Immature natural killer cell (primary cell): ENCODE measurements at regions not wholly inside any gene's neighbourhood (a gene's known extent, or its start where the extent isn't known, plus 50 kb on each side); places are given as distances from the start of the nearest gene placed in this dataset.
A peak's percentile ranks its signal among the peaks of the same experiment; 100 is the strongest.

Source experiments
- DNase-seq, 3 donors: peaks; one replicate each; pipeline ENCODE4 v3.0.0; 2022; ENCODE audit warnings: mixed read lengths in 1 of 3
- H3K27ac Mint-ChIP-seq, 6 donors: one replicate each; pipeline ENCODE4 v1.8.0; 2020; ENCODE audit warnings: mixed read lengths in 6 of 6, mild to moderate bottlenecking in 5 of 6, inconsistent platforms in 4 of 6, moderate library complexity in 3 of 6
- H3K27me3 Mint-ChIP-seq, 3 donors: one replicate each; pipeline ENCODE4 v1.8.0; 2020 to 2021; ENCODE audit warnings: low read depth in 3 of 3, mild to moderate bottlenecking in 3 of 3, mixed read lengths in 3 of 3, moderate library complexity in 3 of 3, inconsistent platforms in 1 of 3
- H3K36me3 Mint-ChIP-seq, 3 donors: one replicate each; pipeline ENCODE4 v1.8.0; 2020; ENCODE audit warnings: mixed read lengths in 3 of 3, inconsistent platforms in 2 of 3, mild to moderate bottlenecking in 2 of 3
- H3K4me1 Mint-ChIP-seq, 2 donors: one replicate each; pipeline ENCODE4 v1.8.0; 2020; ENCODE audit warnings: inconsistent platforms in 2 of 2, mild to moderate bottlenecking in 2 of 2, mixed read lengths in 2 of 2, moderate library complexity in 1 of 2
- H3K4me3 Mint-ChIP-seq, 5 donors: one replicate each; pipeline ENCODE4 v1.8.0; 2020; ENCODE audit warnings: mild to moderate bottlenecking in 5 of 5, mixed read lengths in 5 of 5, inconsistent platforms in 3 of 5, moderate library complexity in 3 of 5
- H3K9me3 Mint-ChIP-seq, 6 donors: one replicate each; pipeline ENCODE4 v1.8.0; 2020; ENCODE audit warnings: mild to moderate bottlenecking in 6 of 6, mixed read lengths in 6 of 6, inconsistent platforms in 4 of 6, moderate library complexity in 3 of 6

DNA sequence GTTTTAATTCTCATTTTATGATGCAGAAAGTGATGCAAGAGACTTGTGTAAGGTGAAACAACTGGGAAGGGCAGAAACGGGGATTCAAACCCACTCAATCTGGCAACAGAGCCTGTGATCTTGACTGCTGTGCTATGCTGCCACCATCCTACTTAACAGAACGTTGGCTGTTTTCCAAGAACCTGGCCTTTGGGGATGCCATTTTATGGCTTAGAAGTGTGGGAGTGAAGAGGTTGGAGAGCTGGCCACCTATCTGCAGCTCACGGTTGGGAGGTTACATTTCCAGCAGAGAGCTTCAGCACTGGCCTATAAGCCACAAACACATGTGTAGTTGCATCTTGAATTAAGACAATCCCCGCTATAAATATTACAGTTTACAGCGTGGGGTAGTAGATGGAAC, 235.3 kb downstream of the PRDM2 start:
- Mint-ChIP-seq H3K4me3 (no peak overlapping the region), H3K36me3 (no peaks in the 10 kb centered on the region), H3K27ac (no peak overlapping the region)

DNA sequence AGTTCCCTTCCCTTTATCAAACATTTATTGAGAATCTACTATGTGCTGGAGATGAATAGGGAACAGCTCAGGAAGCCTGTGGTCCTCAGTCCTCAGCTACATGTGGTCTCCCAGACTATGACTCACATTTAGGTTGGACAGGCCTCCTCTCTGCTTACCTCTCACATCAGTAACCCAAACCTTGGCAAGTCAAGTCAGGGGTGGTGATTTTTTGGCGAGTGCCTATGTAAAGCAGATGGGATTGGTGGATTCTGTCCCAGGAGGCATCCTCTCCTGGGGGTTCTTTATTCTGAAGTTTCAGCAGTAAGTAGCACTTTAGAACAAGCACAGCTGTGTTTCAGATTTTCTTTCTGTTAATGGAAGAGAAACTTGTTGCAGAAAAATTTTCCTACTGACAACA, 241.3 kb downstream of the PRDM2 start:
- no peak for DNase-seq
- H3K36me3 Mint-ChIP-seq, result peaks cover 0 to 4% (median 0%) of the 10 kb centered on the region in 3 donors
- peaks cover 2 to 7% (median 5%) of the 10 kb centered on the region in 3 donors for H3K27me3 Mint-ChIP-seq
- H3K4me1 Mint-ChIP-seq, result no peaks in the 10 kb centered on the region
- H3K27ac Mint-ChIP-seq, result no peak overlapping the region
- no peak overlapping the region for H3K4me3 Mint-ChIP-seq
- peaks cover 0 to 8% (median 5%) of the 10 kb centered on the region in 6 donors for H3K9me3 Mint-ChIP-seq

More for the DNA sequence above, 235.3 kb downstream of the PRDM2 start:
- DNase-seq, result no peak
- Mint-ChIP-seq H3K4me1 (no peaks in the 10 kb centered on the region), H3K27me3 (peaks cover 0 to 4% (median 3%) of the 10 kb centered on the region in 3 donors), H3K9me3 (no peaks in the 10 kb centered on the region)

DNA sequence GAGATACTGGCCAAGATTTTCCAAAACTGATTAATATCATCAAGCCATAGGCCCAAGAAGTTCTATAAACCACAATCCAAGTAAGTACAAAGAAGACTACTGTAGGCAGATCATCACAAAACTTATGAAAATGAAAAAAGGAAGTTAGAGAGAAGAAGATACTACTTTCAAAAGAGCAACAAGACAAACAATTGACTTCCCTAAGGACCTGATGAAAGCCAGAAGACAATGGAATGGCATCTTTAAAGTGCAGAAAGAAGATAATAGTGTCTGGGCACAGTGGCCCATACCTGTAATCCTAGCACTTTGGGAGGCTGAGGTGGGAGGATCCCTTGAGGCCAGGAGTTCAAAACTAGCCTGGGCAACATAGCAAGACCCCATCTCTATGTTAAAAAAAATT, 243.1 kb downstream of the PRDM2 start:
- no peak overlapping the region for H3K27ac Mint-ChIP-seq
- H3K9me3 Mint-ChIP-seq, result peaks cover 0 to 8% (median 5%) of the 10 kb centered on the region in 6 donors
- H3K36me3 Mint-ChIP-seq, result peaks cover 0 to 4% (median 0%) of the 10 kb centered on the region in 3 donors

DNA sequence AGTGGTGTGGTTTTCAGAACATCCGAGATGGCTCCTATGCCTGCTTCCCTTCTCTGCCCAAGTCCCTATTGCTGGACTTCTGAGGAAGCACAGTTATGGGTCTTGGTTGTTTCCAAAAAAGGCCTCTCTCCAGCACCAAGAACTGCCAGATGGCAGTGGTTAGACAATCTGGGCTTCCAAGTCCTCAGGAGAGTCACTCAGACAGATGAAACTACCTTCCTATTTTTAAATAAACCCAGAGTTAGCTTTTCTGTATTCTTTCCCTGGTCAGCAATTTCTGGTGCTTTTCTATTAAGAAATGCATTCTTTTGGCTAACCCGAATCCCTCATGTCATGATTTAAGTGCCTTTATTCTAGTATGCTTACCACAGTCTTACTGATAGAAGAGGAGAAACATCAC, 245.9 kb downstream of the PRDM2 start:
- peaks cover 0 to 8% (median 5%) of the 10 kb centered on the region in 6 donors for H3K9me3 Mint-ChIP-seq
- H3K27me3 Mint-ChIP-seq, result peaks cover 4 to 9% (median 4%) of the 10 kb centered on the region in 3 donors
- no peak overlapping the region for H3K27ac Mint-ChIP-seq
- H3K4me3 Mint-ChIP-seq, result no peak overlapping the region
- DNase-seq, result no peak
- no peaks in the 10 kb centered on the region for H3K4me1 Mint-ChIP-seq
- peaks cover 0 to 4% (median 0%) of the 10 kb centered on the region in 3 donors for H3K36me3 Mint-ChIP-seq

More for the DNA sequence above, 243.1 kb downstream of the PRDM2 start:
- H3K4me1 Mint-ChIP-seq, result no peaks in the 10 kb centered on the region
- H3K4me3 Mint-ChIP-seq, result no peak overlapping the region
- no peak for DNase-seq
- H3K27me3 Mint-ChIP-seq, result peaks cover 2 to 9% (median 5%) of the 10 kb centered on the region in 3 donors

DNA sequence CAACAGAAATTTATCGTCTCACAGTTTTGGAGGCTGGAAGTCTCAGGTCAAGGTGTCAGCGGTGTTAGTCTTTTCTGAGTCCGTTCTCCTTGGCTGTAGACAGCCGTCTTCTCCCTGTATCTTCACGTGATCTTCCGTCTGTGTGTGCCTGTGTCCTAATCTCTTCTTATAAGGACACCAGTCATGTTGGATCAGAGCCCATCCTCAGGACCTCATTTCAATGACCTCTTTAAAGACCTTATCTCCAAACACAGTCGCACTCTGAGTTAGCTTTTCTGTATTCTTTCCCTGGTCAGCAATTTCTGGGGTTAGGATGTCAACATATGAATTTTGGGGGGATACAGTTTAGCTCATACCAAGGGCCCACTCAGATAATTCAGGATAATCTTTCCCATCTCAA, 247.7 kb downstream of the PRDM2 start:
- H3K4me3 Mint-ChIP-seq, result no peak overlapping the region
- peaks cover 0 to 5% (median 2%) of the 10 kb centered on the region in 6 donors for H3K9me3 Mint-ChIP-seq
- peaks cover 0 to 2% (median 0%) of the 10 kb centered on the region in 3 donors for H3K36me3 Mint-ChIP-seq
- no peak for DNase-seq
- H3K27me3 Mint-ChIP-seq, result peaks cover 2 to 5% (median 4%) of the 10 kb centered on the region in 3 donors
- no peak overlapping the region for H3K27ac Mint-ChIP-seq
- no peaks in the 10 kb centered on the region for H3K4me1 Mint-ChIP-seq

DNA sequence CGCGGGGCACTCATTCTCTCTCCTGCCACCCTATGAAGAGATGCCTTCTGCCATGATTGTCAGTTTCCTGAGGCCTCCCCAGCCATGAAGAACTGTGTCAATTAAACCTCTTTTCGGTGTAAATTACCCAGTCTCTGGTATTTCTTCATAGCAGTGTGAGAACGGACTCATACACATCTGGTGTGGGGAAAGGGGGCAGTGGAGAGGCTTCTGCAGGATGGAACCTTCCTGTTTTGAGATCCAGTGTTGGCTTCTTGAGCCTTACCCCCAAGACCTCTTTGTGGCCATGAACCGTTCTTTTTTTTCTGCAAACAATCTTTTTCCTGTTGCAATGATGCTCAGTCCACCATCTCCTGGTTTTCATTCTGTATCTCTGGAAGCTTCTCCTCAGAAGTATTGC, 248.4 kb downstream of the PRDM2 start:
- no peak overlapping the region for H3K4me3 Mint-ChIP-seq
- no peaks in the 10 kb centered on the region for H3K9me3 Mint-ChIP-seq
- no peaks in the 10 kb centered on the region for H3K36me3 Mint-ChIP-seq
- H3K27ac Mint-ChIP-seq, result no peak overlapping the region
- no peaks in the 10 kb centered on the region for H3K4me1 Mint-ChIP-seq
- H3K27me3 Mint-ChIP-seq, result peaks cover 4 to 5% (median 4%) of the 10 kb centered on the region in 3 donors
- no peak for DNase-seq

DNA sequence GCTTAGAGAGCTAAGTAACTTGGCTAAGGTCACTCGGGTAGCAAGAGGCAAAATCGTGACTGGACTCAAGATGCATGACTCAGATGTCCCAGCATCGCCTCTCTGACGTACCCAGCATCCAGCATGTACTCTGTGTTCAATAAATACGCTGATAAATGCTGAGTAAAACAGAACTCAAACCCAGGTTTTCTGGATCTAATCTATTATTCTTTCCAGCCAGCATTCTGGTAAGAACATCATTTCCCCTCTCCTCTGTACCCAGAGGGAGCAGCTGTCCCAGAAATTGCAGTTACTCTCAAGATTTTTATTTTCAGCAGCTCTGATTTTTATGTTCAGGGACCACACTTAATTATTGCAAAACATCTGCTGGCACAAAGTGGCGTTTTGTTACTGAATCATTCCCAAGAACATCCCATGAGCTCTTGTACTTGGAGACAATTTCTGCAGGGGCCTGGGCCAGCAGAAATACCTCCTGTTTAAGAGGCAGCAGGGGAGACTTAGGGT, 249.0 kb downstream of the PRDM2 start:
- peaks cover 4 to 5% (median 5%) of the 10 kb centered on the region in 3 donors for H3K27me3 Mint-ChIP-seq
- H3K9me3 Mint-ChIP-seq, result no peaks in the 10 kb centered on the region
- H3K4me1 Mint-ChIP-seq, result no peaks in the 10 kb centered on the region
- no peaks in the 10 kb centered on the region for H3K36me3 Mint-ChIP-seq
- DNase-seq, result no peak
- no peak overlapping the region for H3K27ac Mint-ChIP-seq
- H3K4me3 Mint-ChIP-seq, result no peak overlapping the region

DNA sequence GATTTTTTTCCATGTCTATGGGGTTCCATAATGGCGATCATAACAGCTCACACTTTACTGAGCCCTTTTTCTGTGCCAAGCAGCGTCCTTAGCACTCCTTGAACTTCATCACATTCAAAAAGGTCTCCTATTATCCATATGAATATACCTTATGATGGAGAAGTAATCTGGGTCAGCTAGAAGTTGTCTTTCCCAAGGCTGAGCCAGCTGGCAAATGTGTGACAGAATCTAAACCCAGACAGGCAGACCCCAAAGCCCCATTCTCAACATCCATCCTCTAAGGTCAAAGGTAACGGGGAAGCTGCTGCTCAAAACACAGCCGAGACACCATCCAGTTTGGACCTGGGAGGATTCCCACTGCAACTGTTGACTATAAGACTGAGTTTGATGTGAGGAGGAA, 249.6 kb downstream of the PRDM2 start:
- Mint-ChIP-seq H3K4me1 (no peaks in the 10 kb centered on the region), H3K36me3 (no peaks in the 10 kb centered on the region), H3K9me3 (no peaks in the 10 kb centered on the region), H3K4me3 (no peak overlapping the region), H3K27ac (no peak overlapping the region), H3K27me3 (peaks cover 4 to 5% (median 5%) of the 10 kb centered on the region in 3 donors)
- no peak for DNase-seq

DNA sequence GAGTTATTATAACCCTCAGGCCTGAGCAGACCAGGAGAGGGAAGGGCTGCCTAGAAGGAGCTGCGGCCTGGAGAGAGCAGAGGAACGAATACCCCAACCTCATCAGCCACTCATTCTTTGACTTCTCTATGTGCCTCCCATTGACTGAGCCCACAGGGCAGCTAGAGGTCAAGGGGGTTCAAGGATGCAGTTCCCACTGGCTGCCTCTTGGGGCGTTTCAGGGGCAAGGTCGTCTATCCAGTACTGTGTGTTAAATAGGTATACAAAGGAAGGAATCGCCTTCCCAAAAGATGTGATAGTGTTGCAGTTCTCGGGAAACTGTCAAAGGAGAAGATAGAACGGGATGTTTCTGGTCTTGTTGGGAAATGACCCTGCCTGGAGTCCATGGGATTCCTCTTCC, 250.6 kb downstream of the PRDM2 start:
- Mint-ChIP-seq H3K4me3 (no peak overlapping the region), H3K4me1 (no peaks in the 10 kb centered on the region), H3K9me3 (no peaks in the 10 kb centered on the region), H3K27me3 (peaks cover 2 to 6% (median 3%) of the 10 kb centered on the region in 3 donors), H3K36me3 (no peaks in the 10 kb centered on the region), H3K27ac (no peak overlapping the region)
- DNase-seq, result no peak

DNA sequence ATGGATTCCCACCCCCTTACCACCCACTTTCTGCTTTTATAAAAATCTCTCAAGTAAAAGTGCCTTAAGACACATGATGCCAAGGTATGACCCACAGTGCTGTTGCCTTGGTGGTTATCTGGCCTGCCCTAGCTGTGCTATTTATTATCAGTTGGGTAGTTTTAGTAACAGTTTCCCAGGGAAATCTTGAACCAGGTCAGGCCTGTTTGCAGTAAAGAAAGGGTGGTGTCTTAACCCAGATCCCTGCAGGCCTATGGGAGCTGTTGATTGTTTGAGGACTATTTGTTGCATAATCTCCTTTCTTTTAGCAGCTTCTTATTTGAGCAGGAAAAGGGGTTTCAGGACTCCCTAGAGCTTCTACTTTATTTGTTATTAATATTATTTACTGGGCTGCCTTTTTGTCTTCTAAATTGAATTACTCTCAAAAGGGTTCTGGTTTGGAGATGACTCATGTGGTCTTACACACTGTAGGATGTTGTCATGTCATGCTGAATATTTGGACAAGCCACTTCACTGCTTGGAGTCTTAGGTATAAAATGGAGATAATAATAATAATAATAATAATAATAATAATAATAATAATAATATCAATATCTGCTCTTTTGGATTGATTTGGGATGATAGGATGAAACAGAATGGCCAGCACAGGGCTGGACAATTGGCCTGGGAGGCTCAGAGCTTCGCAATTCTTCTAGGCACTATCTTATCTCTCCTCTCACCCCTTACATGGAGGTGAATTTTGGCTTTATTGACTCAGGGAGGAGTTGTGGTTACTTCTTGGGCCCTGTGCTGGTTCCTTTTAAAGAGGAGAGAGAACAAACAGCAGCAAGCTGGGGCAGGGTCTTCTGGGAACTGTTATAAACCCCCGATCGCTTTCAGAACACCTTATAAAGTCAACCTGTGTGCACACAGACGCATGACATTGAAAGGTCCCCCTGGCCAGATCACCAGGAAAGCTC, 252.1 kb downstream of the PRDM2 start:
- Mint-ChIP-seq H3K4me1 (no peaks in the 10 kb centered on the region), H3K27me3 (peaks cover 2 to 9% (median 7%) of the 10 kb centered on the region in 3 donors), H3K9me3 (no peaks in the 10 kb centered on the region), H3K27ac (no peak overlapping the region), H3K36me3 (no peaks in the 10 kb centered on the region), H3K4me3 (no peak overlapping the region)
- no peak for DNase-seq

DNA sequence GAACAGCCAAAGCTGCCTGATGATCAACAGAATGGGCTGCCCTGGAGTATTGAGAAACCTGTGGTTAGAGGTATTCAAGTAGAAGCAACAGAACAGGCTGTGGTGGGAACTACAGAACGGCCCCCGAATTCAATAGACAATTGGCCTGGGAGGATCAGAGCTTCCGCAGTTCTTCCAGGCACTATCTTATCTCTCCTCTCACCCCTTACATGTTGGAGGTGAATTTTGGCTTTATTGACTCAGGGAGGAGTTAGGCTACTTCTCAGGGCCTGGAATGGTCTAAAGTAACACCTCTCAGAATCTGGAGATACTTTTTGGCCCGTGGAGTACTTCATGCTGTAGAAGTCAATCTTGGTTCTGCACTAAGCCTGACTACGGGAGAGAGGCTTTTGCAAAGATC, 253.0 kb downstream of the PRDM2 start:
- DNase-seq, result no peak
- Mint-ChIP-seq H3K9me3 (no peaks in the 10 kb centered on the region), H3K4me1 (no peaks in the 10 kb centered on the region), H3K27ac (no peak overlapping the region), H3K4me3 (no peak overlapping the region), H3K36me3 (no peaks in the 10 kb centered on the region), H3K27me3 (peaks cover 2 to 14% (median 7%) of the 10 kb centered on the region in 3 donors)

DNA sequence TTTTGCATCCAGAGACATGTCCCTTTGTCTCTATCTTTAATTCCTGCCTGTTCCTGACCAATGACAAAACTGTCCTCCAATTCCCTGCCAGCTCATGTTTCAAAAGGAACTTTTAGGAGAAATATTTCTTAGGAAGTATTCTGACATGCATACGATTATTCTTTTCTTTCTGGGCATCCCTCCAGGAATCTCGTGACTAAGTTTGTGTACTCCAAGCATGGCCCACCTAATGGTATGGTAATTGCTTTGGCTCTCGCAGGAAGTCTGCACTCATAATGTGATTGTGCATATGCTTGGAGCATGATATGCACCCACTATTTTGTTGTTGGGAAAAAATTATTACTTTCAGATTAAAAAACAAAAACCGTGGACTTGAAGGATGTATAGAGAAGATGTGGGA, 256.4 kb downstream of the PRDM2 start:
- Mint-ChIP-seq H3K27ac (no peak overlapping the region), H3K36me3 (no peaks in the 10 kb centered on the region)

DNA sequence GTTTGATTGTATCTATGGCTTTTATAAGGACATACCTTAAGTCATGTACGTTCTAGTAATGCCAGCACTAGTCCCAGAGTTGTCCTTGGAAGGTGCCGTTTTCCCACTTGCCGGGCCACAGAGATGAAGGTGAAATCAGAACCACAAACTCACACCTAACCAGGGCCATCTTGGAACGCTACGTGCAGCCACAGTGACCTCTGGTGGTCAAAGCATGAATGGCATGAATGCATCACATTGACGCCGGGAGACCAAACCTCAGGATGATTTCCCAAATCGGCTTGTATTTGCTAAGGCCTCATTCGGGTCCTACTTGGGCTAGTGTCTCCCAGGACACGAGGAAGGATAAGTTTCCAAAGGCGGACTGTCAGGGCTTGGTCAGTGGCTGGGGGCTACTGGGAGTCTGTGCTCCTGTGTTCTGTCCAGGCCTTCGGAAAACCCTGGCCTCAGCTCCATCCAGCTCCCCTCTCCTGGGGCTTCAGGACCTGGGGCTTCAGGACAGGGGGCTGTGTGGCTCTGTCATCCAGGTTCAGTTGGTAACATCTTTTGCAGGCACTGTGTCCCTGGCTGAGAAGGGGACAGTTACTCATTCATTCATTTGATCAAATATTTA, 260.5 kb downstream of the PRDM2 start:
- Mint-ChIP-seq H3K27ac (no peak overlapping the region), H3K4me3 (no peak overlapping the region), H3K9me3 (no peaks in the 10 kb centered on the region), H3K36me3 (no peaks in the 10 kb centered on the region), H3K27me3 (peaks cover 2 to 26% (median 2%) of the 10 kb centered on the region in 3 donors), H3K4me1 (no peaks in the 10 kb centered on the region)
- peak; percentile 22 to 40 (median 37) for DNase-seq

More for the DNA sequence above, 256.4 kb downstream of the PRDM2 start:
- Mint-ChIP-seq H3K27me3 (peaks cover 0 to 17% (median 5%) of the 10 kb centered on the region in 3 donors), H3K9me3 (no peaks in the 10 kb centered on the region), H3K4me1 (no peaks in the 10 kb centered on the region), H3K4me3 (no peak overlapping the region)
- no peak for DNase-seq

DNA sequence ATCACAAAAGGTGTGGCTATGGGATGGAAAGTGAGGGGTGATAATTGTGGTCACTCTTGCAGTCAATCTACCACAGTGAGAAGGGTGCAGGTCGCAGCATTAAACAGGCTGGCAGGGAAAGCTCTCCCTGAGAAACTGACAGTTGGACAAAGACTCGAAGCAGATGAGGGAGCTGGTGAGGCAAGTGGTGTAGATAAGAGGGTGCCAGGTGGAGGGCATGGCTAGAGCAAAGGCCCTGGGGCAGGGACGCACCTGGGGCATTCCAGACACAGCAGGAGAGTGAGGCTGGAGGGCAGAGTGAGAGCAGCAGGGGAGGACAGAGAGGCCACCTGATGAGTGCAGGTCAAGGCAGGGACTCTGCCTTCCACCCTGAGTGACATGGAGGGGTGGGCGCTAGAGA, 264.8 kb downstream of the PRDM2 start:
- Mint-ChIP-seq H3K9me3 (no peaks in the 10 kb centered on the region), H3K4me1 (no peaks in the 10 kb centered on the region), H3K36me3 (no peaks in the 10 kb centered on the region), H3K27ac (no peak overlapping the region), H3K4me3 (no peak overlapping the region), H3K27me3 (peaks cover 0 to 11% (median 4%) of the 10 kb centered on the region in 3 donors)
- no peak for DNase-seq
